Sciatic nerve (tissue), 2 donors: ENCODE measurements at regions not wholly inside any gene's neighbourhood (a gene's known extent, or its start where the extent isn't known, plus 50 kb on each side); places are given as distances from the start of the nearest gene placed in this dataset.
"Not testable (repeated sequence)": the region's sequence is repeated elsewhere in the genome, so short reads cannot be mapped to it uniquely, and the experiment has no call there.

Experiments used
- ATAC-seq: fragments of 200-7000 bp; cut with Tn5 transposase; one replicate; pipeline ENCODE4 v1.9.1; 2020; ENCODE audit warnings: mild to moderate bottlenecking, moderate library complexity
- DNase-seq: peaks from one replicate; pipeline ENCODE4 v3.0.0-alpha.2; 2020; ENCODE audit warnings: low spot score
- intact Hi-C: fragments of 100-400 bp; cut with DNase I; formaldehyde crosslinking; loops from one replicate; pipeline ENCODE4 v1.14.2; 2022
- donor health status: DM: no; HTN: no; CAD: no.
- donor health status: DM: no; HTN: no; CAD: no.

- intact Hi-C loops = no loop called here
- ATAC-seq (no peak), DNase-seq (no peak)
Measured at GRCh38 chr2:208595386-208596275, 189.0 kb downstream of the PTH2R start.

- DNase-seq (no peak), ATAC-seq (no peak)
- intact Hi-C loops = no loop called here
Measured at GRCh38 chr2:208607694-208608093, 201.1 kb downstream of the PTH2R start.

GRCh38 chr2:208608122-208608835, 201.7 kb downstream of the PTH2R start:
- intact Hi-C loops = no loop called here
- DNase-seq = no peak
- ATAC-seq = no peak

- ATAC-seq = no peak
- intact Hi-C loops = no loop called here
- no peak for DNase-seq
Measured at GRCh38 chr2:208609166-208609804, 202.7 kb downstream of the PTH2R start.

- intact Hi-C loops, ATAC-seq, DNase-seq: not testable (repeated sequence)
Measured at GRCh38 chr2:208615675-208616074, 209.1 kb downstream of the PTH2R start.

- intact Hi-C loops = no loop called here
- ATAC-seq = no peak
- DNase-seq = no peak
Measured at GRCh38 chr2:208618220-208618619, 211.6 kb downstream of the PTH2R start.

- DNase-seq (no peak), ATAC-seq (no peak)
- intact Hi-C loops = no loop called here
Measured at GRCh38 chr2:208619993-208620392, 213.4 kb downstream of the PTH2R start.

- intact Hi-C loops = no loop called here
- ATAC-seq (no peak), DNase-seq (no peak)
Measured at GRCh38 chr2:208620487-208620978, 213.9 kb downstream of the PTH2R start.

- no peak for ATAC-seq
- intact Hi-C loops = no loop called here
Measured at GRCh38 chr2:208627110-208627884, 220.7 kb downstream of the PTH2R start.

GRCh38 chr2:208627916-208628315, 221.3 kb downstream of the PTH2R start:
- intact Hi-C loops = no loop called here
- DNase-seq (no peak), ATAC-seq (no peak)

More at GRCh38 chr2:208627110-208627884, 220.7 kb downstream of the PTH2R start:
- DNase-seq = no peak

- intact Hi-C loops = no loop called here
- no peak for DNase-seq
- ATAC-seq = no peak
Measured at GRCh38 chr2:208638059-208638458, 231.5 kb downstream of the PTH2R start.

- intact Hi-C loops = no loop called here
- ATAC-seq (no peak), DNase-seq (no peak)
Measured at GRCh38 chr2:208642125-208642779, 235.7 kb downstream of the PTH2R start.

- no peak for ATAC-seq
- intact Hi-C loops = no loop called here
- DNase-seq = no peak
Measured at GRCh38 chr2:208643145-208643544, 236.6 kb downstream of the PTH2R start.

GRCh38 chr2:208645226-208645625, 238.6 kb downstream of the PTH2R start:
- intact Hi-C loops = no loop called here
- ATAC-seq = no peak
- DNase-seq = no peak

GRCh38 chr2:208648368-208648767, 241.8 kb downstream of the PTH2R start:
- DNase-seq (no peak), ATAC-seq (no peak)
- intact Hi-C loops = no loop called here

- intact Hi-C loops = no loop called here
- DNase-seq (no peak), ATAC-seq (no peak)
Measured at GRCh38 chr2:208653383-208653782, 246.8 kb downstream of the PTH2R start.

- no peak for DNase-seq
- no peak for ATAC-seq
- intact Hi-C loops = no loop called here
Measured at GRCh38 chr2:208654056-208654455, 247.5 kb downstream of the PTH2R start.

- ATAC-seq = no peak
- intact Hi-C loops = no loop called here
Measured at GRCh38 chr2:208657468-208657867, 250.9 kb downstream of the PTH2R start.

More at GRCh38 chr2:208657468-208657867, 250.9 kb downstream of the PTH2R start:
- no peak for DNase-seq
